GM13977 (cell line): ENCODE measurements at regions not wholly inside any gene's neighbourhood (a gene's known extent, or its start where the extent isn't known, plus 50 kb on each side); places are given as distances from the start of the nearest gene placed in this dataset.
"Not testable (repeated sequence)": the region's sequence is repeated elsewhere in the genome, so short reads cannot be mapped to it uniquely, and the experiment has no call there.

Experiments used
- DNase-seq: peaks from one replicate; pipeline ENCODE4 v3.0.0; 2012; ENCODE audit warnings: low spot score
- in situ Hi-C: fragments of 300-500 bp; cut with MboI; formaldehyde crosslinking; loops from one replicate; pipeline ENCODE4 v1.12.0; 2022; ENCODE audit warnings: low sequenced_read_pairs, low pct_unique_long_range_greater_than_20kb, mixed read lengths, inconsistent platforms; ENCODE audit not compliant: unreplicated experiment
- TF ChIP-seq, protein P1 (sequence below): IDR thresholded peaks from 2 replicates; pipeline ENCODE4 v1.5.1; 2012; ENCODE audit warnings: mild to moderate bottlenecking, control low read depth; ENCODE audit not compliant: insufficient read depth; ENCODE audit errors: extremely low read depth, missing control alignments

- TF ChIP-seq, protein P1, sequence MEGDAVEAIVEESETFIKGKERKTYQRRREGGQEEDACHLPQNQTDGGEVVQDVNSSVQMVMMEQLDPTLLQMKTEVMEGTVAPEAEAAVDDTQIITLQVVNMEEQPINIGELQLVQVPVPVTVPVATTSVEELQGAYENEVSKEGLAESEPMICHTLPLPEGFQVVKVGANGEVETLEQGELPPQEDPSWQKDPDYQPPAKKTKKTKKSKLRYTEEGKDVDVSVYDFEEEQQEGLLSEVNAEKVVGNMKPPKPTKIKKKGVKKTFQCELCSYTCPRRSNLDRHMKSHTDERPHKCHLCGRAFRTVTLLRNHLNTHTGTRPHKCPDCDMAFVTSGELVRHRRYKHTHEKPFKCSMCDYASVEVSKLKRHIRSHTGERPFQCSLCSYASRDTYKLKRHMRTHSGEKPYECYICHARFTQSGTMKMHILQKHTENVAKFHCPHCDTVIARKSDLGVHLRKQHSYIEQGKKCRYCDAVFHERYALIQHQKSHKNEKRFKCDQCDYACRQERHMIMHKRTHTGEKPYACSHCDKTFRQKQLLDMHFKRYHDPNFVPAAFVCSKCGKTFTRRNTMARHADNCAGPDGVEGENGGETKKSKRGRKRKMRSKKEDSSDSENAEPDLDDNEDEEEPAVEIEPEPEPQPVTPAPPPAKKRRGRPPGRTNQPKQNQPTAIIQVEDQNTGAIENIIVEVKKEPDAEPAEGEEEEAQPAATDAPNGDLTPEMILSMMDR: no peak
- DNase-seq: no peak
- in situ Hi-C loops: no loop called here
These were observed 193.4 kb upstream of the EDNRA start for GRCh38 chr4:147287588-147287890.

- in situ Hi-C loops: no loop called here
- TF ChIP-seq, protein P1: no peak
- DNase-seq: no peak
These were observed 192.4 kb upstream of the EDNRA start for GRCh38 chr4:147288512-147288911.

GRCh38 chr4:147289181-147289580 lies 191.7 kb upstream of the EDNRA start:
- TF ChIP-seq, protein P1: no peak
- DNase-seq: no peak
- in situ Hi-C loops: no loop called here

- in situ Hi-C loops, DNase-seq: not testable (repeated sequence)
These were observed 188.1 kb upstream of the EDNRA start for GRCh38 chr4:147292604-147293313.

GRCh38 chr4:147293314-147293677 lies 187.6 kb upstream of the EDNRA start:
- DNase-seq, in situ Hi-C loops: not testable (repeated sequence)

DNA sequence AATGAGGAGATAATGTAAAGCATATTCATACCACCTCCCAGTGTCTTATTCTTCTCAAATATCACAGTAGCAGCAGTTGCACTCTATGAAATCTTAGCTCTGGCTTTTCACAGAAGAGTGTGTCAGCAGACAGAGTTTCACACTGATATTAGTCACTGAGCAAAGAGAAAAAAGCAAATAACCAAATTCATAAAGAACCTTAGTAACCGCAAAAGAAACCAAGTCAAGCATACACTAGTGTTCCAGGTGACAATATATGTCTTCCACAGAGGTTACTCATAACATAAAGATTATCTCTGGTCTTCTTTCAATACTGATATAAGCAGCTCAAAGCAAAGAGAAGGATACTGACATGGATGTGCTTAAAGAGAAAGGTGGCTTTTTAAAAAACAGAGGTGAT lies 181.7 kb upstream of the EDNRA start:
- no peak for DNase-seq
- TF ChIP-seq, protein P1: no peak
- in situ Hi-C loops: no loop called here

DNA sequence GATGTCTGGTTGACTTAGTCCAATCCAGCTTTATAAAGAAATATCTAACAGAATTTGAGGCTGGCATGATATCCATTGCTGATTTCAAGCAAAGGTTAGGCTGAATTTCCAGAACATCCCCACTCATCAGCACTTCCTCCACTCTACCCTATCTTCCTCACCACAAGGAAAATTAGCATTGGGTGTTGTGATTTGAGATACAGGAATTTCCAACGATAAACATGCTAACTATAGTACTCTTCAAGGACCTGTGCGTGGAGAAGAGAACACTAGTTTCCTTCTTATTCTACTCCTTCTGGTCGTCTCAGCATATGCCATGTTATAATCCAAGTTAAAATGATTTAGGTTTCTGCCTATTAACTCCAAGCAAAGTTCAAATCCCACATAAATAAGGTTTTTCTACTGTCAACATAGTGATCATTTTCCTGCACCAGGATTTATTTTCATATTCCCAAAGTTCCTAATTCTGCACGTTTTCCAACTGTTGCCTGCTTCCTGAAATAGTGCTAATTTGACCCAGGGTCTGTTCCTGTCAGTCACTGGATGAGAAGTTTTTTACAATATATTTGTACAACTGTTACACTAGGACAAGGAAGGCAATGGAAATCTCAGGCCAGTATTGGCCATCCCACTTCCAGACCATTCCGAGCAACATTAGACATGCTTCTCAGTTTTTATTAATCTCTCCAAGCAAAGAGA lies 177.6 kb upstream of the EDNRA start:
- in situ Hi-C loops: no loop called here
- TF ChIP-seq, protein P1: no peak
- no peak for DNase-seq

DNA sequence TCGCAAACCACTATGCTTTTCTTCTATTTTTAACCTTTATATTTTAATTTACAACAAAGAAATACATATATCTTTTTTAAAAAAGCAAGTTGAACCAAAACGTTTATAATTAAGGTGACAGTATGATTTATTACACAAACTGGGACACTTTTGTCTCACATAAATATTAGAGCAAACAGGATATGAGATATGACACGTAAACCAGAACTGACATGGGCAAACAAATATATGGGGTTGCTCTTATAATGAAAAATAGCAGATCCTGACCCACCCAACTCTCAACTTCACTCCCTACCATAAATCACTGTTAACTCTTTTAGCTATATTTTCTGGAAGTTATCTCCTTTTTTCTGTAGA lies 177.0 kb upstream of the EDNRA start:
- in situ Hi-C loops: no loop called here
- no peak for DNase-seq
- TF ChIP-seq, protein P1: no peak
